ENCODE measurements at regions not wholly inside any gene's neighbourhood (a gene's known extent, or its start where the extent isn't known, plus 50 kb on each side); places are given as distances from the start of the nearest gene placed in this dataset.

DNA sequence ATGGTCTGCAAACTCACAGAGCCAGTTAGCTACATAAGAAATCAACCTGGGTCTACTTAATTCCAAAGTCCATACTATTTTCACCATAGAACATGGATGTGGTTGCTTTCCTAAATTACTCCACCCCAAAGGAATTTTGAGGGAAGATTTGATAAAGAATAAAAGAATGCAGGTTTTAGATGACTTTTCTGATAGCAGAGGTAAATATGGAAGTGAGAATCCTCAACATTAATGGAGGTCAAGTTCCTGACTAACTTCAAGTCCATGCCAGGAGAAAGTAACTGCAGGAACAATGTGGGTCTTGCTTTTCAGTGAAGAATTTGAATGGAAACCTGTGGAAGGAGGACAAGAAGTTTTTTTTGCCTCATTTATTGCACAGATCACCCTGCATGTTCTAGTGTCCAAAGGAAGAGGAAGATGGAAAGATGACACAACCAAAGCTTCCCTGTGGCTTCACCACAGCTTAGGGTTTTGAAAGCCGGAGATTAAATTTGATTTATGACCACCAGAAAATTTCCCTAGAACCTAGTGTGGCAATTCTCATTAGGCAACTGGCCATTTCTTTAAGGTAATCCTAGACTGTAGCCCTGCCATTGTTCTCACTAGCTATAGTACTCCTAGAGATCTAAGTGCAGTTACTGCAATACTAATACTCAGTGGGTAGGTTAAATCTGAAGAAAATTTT is 429.7 kb downstream of the RAP2B start:
- Histone ChIP-seq H3K36me3 (ENCODE audit: control insufficient read depth in 4 of 4, insufficient read depth in 4 of 4, low read length in 3 of 4) (no peaks in the 10 kb centered on the region), H3K9me3 (ENCODE audit: control extremely low read depth in 1 of 5, control insufficient read depth in 4 of 5, insufficient read depth in 2 of 5, low read depth in 1 of 5, low read length in 4 of 5) (no peaks in the 10 kb centered on the region), H3K27ac (ENCODE audit: insufficient read depth in 1 of 2, low read depth in 1 of 2, low read length in 2 of 2, poor library complexity in 1 of 2, severe bottlenecking in 2 of 2) (no peak overlapping the region), H3K27me3 (replicated peaks in 2 of 5; ENCODE audit: control insufficient read depth in 4 of 5, insufficient read depth in 5 of 5, low read length in 4 of 5) (no peaks in the 10 kb centered on the region), H3K4me1 (ENCODE audit: control extremely low read depth in 1 of 4, control insufficient read depth in 4 of 4, insufficient read depth in 4 of 4, low read length in 3 of 4) (peaks cover 0 to 3% (median 0%) of the 10 kb centered on the region in 4 experiments), H3K4me3 (ENCODE audit: control insufficient read depth in 1 of 7, extremely low read depth in 1 of 7, insufficient read depth in 4 of 7, low read depth in 2 of 7, low read length in 6 of 7) (no peak overlapping the region)
- DNase-seq = peak in 2 of 3 donors; percentile 48 to 51
- CTCF ChIA-PET = no interaction called here
- no CpG with 5 or more reads among the region's 1 CpG for WGBS (ENCODE audit: insufficient coverage)
- POLR2A ChIA-PET = no interaction called here

DNA sequence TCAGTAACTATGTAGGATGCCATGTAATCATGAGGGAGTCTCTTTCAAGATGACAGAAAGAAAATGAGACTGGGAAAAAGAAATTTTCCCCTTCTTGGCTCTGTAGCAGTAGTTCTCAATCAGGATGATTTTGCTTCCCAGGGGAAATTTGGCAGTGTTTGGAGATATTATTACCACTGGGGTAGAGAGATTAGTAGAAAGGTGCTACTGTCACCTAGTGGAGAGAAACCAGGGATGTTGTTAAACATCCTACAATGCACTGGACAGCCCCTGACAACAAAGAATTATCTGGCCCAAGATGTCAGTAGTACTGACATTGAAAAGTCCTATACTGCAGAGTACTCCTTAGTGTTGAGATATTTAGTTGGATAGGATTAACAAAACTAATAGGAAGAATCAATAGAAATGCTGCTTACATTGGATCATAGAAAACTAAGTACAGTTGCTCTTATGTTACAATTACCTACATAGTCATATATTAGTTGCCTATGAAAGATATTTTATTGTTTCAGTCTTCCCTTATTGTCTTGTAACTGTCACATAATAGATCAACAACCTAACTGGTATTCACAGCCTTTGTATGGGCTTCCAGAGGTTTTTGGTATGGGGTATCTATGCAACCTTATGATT is 433.3 kb downstream of the RAP2B start:
- Histone ChIP-seq H3K27me3 (replicated peaks in 2 of 5; ENCODE audit: control insufficient read depth in 4 of 5, insufficient read depth in 5 of 5, low read length in 4 of 5) (no peaks in the 10 kb centered on the region), H3K36me3 (ENCODE audit: control insufficient read depth in 4 of 4, insufficient read depth in 4 of 4, low read length in 3 of 4) (no peaks in the 10 kb centered on the region), H3K4me1 (ENCODE audit: control extremely low read depth in 1 of 4, control insufficient read depth in 4 of 4, insufficient read depth in 4 of 4, low read length in 3 of 4) (peaks cover 0 to 3% (median 0%) of the 10 kb centered on the region in 4 experiments), H3K9me3 (ENCODE audit: control extremely low read depth in 1 of 5, control insufficient read depth in 4 of 5, insufficient read depth in 2 of 5, low read depth in 1 of 5, low read length in 4 of 5) (no peaks in the 10 kb centered on the region), H3K27ac (ENCODE audit: insufficient read depth in 1 of 2, low read depth in 1 of 2, low read length in 2 of 2, poor library complexity in 1 of 2, severe bottlenecking in 2 of 2) (no peak overlapping the region), H3K4me3 (ENCODE audit: control insufficient read depth in 1 of 7, extremely low read depth in 1 of 7, insufficient read depth in 4 of 7, low read depth in 2 of 7, low read length in 6 of 7) (no peak overlapping the region)
- POLR2A ChIA-PET = no interaction called here
- peak in 2 of 3 donors; percentile 10 to 22 for DNase-seq
- CTCF ChIA-PET = interaction anchor here (1.0 to 2.0 kb wide), 2 partner anchors 432 to 555 kb away, joined by 3 to 5 read pairs; no protein-coding TSS in a partner anchor

DNA sequence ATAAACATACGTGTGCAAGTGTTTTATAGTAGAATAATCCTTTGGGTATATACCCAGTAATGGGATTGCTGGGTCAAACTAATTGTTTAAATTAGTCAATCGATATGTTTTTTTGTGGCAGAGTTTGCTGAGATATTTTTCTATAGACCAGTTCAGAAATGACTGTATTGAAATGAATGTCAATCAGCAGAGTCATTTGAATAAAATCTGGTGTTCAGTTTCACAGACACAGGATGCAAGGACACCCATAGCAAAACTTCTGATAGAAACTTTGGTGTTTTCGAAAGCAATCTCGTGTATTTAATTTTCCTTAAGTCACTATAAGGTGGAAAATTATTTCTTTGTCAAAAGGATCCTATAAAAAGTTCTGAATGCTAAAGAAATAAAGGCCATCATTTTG is 434.4 kb downstream of the RAP2B start:
- no peaks in the 10 kb centered on the region for H3K36me3 ChIP-seq (ENCODE audit: control insufficient read depth in 4 of 4, insufficient read depth in 4 of 4, low read length in 3 of 4)
- peaks cover 0 to 3% (median 0%) of the 10 kb centered on the region in 4 experiments for H3K4me1 ChIP-seq (ENCODE audit: control extremely low read depth in 1 of 4, control insufficient read depth in 4 of 4, insufficient read depth in 4 of 4, low read length in 3 of 4)
- H3K27me3 ChIP-seq (replicated peaks in 2 of 5; ENCODE audit: control insufficient read depth in 4 of 5, insufficient read depth in 5 of 5, low read length in 4 of 5) = no peaks in the 10 kb centered on the region
- no peaks in the 10 kb centered on the region for H3K9me3 ChIP-seq (ENCODE audit: control extremely low read depth in 1 of 5, control insufficient read depth in 4 of 5, insufficient read depth in 2 of 5, low read depth in 1 of 5, low read length in 4 of 5)
- WGBS (ENCODE audit: insufficient coverage) = 100% methylated on average over 4 of the region's 4 CpGs
- DNase-seq = no peak
- ChIA-PET POLR2A (no interaction called here), CTCF (interaction anchor here (2.0 kb wide), 1 partner anchor 556 kb away, joined by 5 read pairs; no protein-coding TSS in a partner anchor)
- no peak overlapping the region for H3K4me3 ChIP-seq (ENCODE audit: control insufficient read depth in 1 of 7, extremely low read depth in 1 of 7, insufficient read depth in 4 of 7, low read depth in 2 of 7, low read length in 6 of 7)
- no peak overlapping the region for H3K27ac ChIP-seq (ENCODE audit: insufficient read depth in 1 of 2, low read depth in 1 of 2, low read length in 2 of 2, poor library complexity in 1 of 2, severe bottlenecking in 2 of 2)

DNA sequence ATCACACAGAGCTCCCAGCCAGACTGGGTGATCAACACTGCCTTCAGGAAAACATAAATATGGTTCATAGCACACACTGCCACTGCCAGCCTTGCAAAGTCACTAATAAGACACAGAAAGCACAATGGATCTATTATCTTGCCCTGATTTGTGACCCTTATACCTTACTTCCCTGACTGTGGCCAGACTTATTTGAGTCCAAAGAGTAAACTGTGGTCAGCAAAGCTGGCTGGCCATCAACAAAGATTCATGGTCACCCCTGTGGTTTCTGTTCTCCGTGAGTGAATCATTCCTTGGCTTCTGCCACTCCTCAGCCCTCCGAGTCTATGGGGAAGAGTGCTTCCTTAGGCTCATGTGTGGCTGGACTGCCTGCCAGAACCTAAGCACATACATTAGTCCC is 437.7 kb downstream of the RAP2B start:
- no peaks in the 10 kb centered on the region for H3K4me1 ChIP-seq (ENCODE audit: control extremely low read depth in 1 of 4, control insufficient read depth in 4 of 4, insufficient read depth in 4 of 4, low read length in 3 of 4)
- no peaks in the 10 kb centered on the region for H3K9me3 ChIP-seq (ENCODE audit: control extremely low read depth in 1 of 5, control insufficient read depth in 4 of 5, insufficient read depth in 2 of 5, low read depth in 1 of 5, low read length in 4 of 5)
- no peak overlapping the region for H3K27ac ChIP-seq (ENCODE audit: insufficient read depth in 1 of 2, low read depth in 1 of 2, low read length in 2 of 2, poor library complexity in 1 of 2, severe bottlenecking in 2 of 2)
- 100% methylated on average over 1 of the region's 2 CpGs for WGBS (ENCODE audit: insufficient coverage)
- H3K27me3 ChIP-seq (replicated peaks in 2 of 5; ENCODE audit: control insufficient read depth in 4 of 5, insufficient read depth in 5 of 5, low read length in 4 of 5) = no peaks in the 10 kb centered on the region
- no peak for DNase-seq
- H3K36me3 ChIP-seq (ENCODE audit: control insufficient read depth in 4 of 4, insufficient read depth in 4 of 4, low read length in 3 of 4) = no peaks in the 10 kb centered on the region
- ChIA-PET CTCF (no interaction called here), POLR2A (no interaction called here)
- no peak overlapping the region for H3K4me3 ChIP-seq (ENCODE audit: control insufficient read depth in 1 of 7, extremely low read depth in 1 of 7, insufficient read depth in 4 of 7, low read depth in 2 of 7, low read length in 6 of 7)

DNA sequence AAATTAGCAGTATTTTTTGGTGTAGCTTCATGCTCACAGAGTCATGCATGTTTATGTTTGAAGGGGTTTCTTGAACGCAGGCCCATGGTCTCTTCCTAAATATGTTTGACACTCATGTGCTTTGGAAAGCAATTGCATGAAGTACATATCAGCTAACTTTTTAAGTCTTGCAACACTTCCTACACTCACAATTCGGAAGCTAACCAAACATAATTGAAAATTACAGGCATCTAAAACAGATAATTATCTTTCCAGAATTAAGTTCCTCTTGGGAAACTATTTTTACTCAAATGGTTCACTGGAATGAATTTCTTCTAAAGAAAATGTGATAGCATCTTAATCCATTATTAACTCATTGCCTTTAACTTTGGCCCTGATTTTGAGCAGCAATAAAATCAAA is 438.9 kb downstream of the RAP2B start:
- H3K9me3 ChIP-seq (ENCODE audit: control extremely low read depth in 1 of 5, control insufficient read depth in 4 of 5, insufficient read depth in 2 of 5, low read depth in 1 of 5, low read length in 4 of 5) = no peaks in the 10 kb centered on the region
- H3K27ac ChIP-seq (ENCODE audit: insufficient read depth in 1 of 2, low read depth in 1 of 2, low read length in 2 of 2, poor library complexity in 1 of 2, severe bottlenecking in 2 of 2) = no peak overlapping the region
- ChIA-PET POLR2A (no interaction called here), CTCF (no interaction called here)
- 82% methylated on average over 1 of the region's 2 CpGs for WGBS (ENCODE audit: insufficient coverage)
- H3K4me1 ChIP-seq (ENCODE audit: control extremely low read depth in 1 of 4, control insufficient read depth in 4 of 4, insufficient read depth in 4 of 4, low read length in 3 of 4) = no peaks in the 10 kb centered on the region
- no peaks in the 10 kb centered on the region for H3K36me3 ChIP-seq (ENCODE audit: control insufficient read depth in 4 of 4, insufficient read depth in 4 of 4, low read length in 3 of 4)
- DNase-seq = no peak
- H3K27me3 ChIP-seq (replicated peaks in 2 of 5; ENCODE audit: control insufficient read depth in 4 of 5, insufficient read depth in 5 of 5, low read length in 4 of 5) = no peaks in the 10 kb centered on the region
- no peak overlapping the region for H3K4me3 ChIP-seq (ENCODE audit: control insufficient read depth in 1 of 7, extremely low read depth in 1 of 7, insufficient read depth in 4 of 7, low read depth in 2 of 7, low read length in 6 of 7)

DNA sequence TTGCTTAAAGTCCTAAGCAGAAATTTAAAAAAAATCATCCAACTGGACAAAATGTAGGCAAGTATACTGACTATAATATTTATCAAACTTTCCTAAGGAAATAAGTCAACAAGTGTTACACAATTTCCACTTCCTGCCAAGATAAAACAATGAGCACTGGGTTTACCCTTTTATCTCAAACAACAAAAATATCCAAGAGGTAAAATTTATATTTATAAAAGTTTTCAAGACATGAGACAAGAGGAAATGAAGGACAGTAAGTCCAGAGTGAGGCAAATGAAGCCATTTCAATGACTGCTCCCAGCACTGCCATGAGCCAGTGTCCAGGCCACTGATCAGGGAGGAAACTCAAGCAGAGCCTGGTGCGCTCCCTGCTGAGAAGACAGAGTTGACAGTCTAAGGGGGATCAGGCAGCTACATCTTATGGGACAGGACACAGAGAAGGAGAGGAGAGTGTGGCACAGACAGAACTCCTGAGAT is 439.4 kb downstream of the RAP2B start:
- no peak overlapping the region for H3K4me3 ChIP-seq (ENCODE audit: control insufficient read depth in 1 of 7, extremely low read depth in 1 of 7, insufficient read depth in 4 of 7, low read depth in 2 of 7, low read length in 6 of 7)
- WGBS (ENCODE audit: insufficient coverage) = 100% methylated on average over 1 of the region's 1 CpG
- H3K9me3 ChIP-seq (ENCODE audit: control extremely low read depth in 1 of 5, control insufficient read depth in 4 of 5, insufficient read depth in 2 of 5, low read depth in 1 of 5, low read length in 4 of 5) = no peaks in the 10 kb centered on the region
- H3K27me3 ChIP-seq (replicated peaks in 2 of 5; ENCODE audit: control insufficient read depth in 4 of 5, insufficient read depth in 5 of 5, low read length in 4 of 5) = no peaks in the 10 kb centered on the region
- ChIA-PET POLR2A (no interaction called here), CTCF (no interaction called here)
- DNase-seq = no peak
- H3K4me1 ChIP-seq (ENCODE audit: control extremely low read depth in 1 of 4, control insufficient read depth in 4 of 4, insufficient read depth in 4 of 4, low read length in 3 of 4) = no peaks in the 10 kb centered on the region
- H3K27ac ChIP-seq (ENCODE audit: insufficient read depth in 1 of 2, low read depth in 1 of 2, low read length in 2 of 2, poor library complexity in 1 of 2, severe bottlenecking in 2 of 2) = no peak overlapping the region
- no peaks in the 10 kb centered on the region for H3K36me3 ChIP-seq (ENCODE audit: control insufficient read depth in 4 of 4, insufficient read depth in 4 of 4, low read length in 3 of 4)

DNA sequence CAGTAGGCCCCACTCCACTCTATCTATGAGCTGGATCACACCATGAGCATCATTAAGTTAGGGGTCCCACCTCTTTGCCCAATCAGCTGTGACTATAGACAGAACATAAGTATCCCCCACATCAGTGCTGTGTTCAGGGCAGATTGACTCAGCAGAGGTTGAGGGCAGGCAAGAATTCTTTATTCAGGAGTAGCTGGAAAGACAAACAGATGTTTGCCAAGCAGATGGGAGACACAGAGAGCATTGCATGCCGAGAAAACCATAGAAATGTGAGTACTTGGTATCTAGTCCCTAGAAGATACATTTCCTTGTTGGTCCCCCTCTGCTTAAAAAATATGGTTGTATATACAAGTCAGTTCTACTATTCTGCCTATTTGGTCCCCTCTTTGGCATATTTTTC is 440.8 kb downstream of the RAP2B start:
- no peak for DNase-seq
- WGBS (ENCODE audit: insufficient coverage) = 85% methylated on average over 1 of the region's 1 CpG
- ChIA-PET POLR2A (no interaction called here), CTCF (interaction anchor here (0.6 kb wide), 1 partner anchor 10 kb away, joined by 3 read pairs; no protein-coding TSS in a partner anchor)
- no peak overlapping the region for H3K4me3 ChIP-seq (ENCODE audit: control insufficient read depth in 1 of 7, extremely low read depth in 1 of 7, insufficient read depth in 4 of 7, low read depth in 2 of 7, low read length in 6 of 7)
- no peak overlapping the region for H3K27ac ChIP-seq (ENCODE audit: insufficient read depth in 1 of 2, low read depth in 1 of 2, low read length in 2 of 2, poor library complexity in 1 of 2, severe bottlenecking in 2 of 2)
- H3K9me3 ChIP-seq (ENCODE audit: control extremely low read depth in 1 of 5, control insufficient read depth in 4 of 5, insufficient read depth in 2 of 5, low read depth in 1 of 5, low read length in 4 of 5) = no peaks in the 10 kb centered on the region
- no peaks in the 10 kb centered on the region for H3K27me3 ChIP-seq (replicated peaks in 2 of 5; ENCODE audit: control insufficient read depth in 4 of 5, insufficient read depth in 5 of 5, low read length in 4 of 5)
- no peaks in the 10 kb centered on the region for H3K4me1 ChIP-seq (ENCODE audit: control extremely low read depth in 1 of 4, control insufficient read depth in 4 of 4, insufficient read depth in 4 of 4, low read length in 3 of 4)
- H3K36me3 ChIP-seq (ENCODE audit: control insufficient read depth in 4 of 4, insufficient read depth in 4 of 4, low read length in 3 of 4) = no peaks in the 10 kb centered on the region
